ENCODE measurements at regions not wholly inside any gene's neighbourhood (a gene's known extent, or its start where the extent isn't known, plus 50 kb on each side); places are given as distances from the start of the nearest gene placed in this dataset.

DNA sequence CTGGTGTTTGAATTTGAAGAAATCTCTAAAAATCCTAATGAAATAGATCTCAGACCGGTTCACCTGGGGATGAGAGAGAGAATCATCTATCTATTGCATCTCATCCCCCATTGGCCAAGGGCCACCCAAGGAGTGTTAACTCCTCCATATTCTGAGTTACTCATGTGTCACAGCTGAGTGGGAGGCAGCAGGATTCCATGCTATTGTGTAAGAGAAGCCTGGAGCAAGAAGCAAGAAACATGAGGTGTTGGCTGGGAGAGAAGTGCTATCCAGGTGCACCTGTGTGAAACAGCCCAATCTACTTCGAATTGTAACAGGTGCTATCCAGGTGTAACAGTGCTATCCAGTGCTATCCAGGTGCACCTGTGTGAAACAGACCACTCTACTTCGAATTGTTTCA is 150.3 kb upstream of the MAOA start:
- no CpG with 5 or more reads among the region's 3 CpGs for WGBS, 2 donors (ENCODE audit: extremely low coverage in 2 of 2, insufficient read length in 2 of 2, insufficient replicate concordance in 1 of 2)

GRCh38 chrX:43508694-43509093 is 147.4 kb upstream of the MAOA start:
- H2BK5ac ChIP-seq (ENCODE audit: low read length) = no peak overlapping the region
- no peaks in the 10 kb centered on the region for H3K4me1 ChIP-seq (ENCODE audit: control insufficient read depth in 2 of 2, insufficient read depth in 1 of 2, low read depth in 1 of 2, low read length in 2 of 2)
- no peak overlapping the region for H2AFZ ChIP-seq (ENCODE audit: low read length)
- H3K9ac ChIP-seq (ENCODE audit: low read depth, low read length, poor library complexity) = no peak overlapping the region
- no peak overlapping the region for H2BK15ac ChIP-seq (ENCODE audit: low read length)
- H3K9me3 ChIP-seq (replicated peaks in 1 of 2; ENCODE audit: control insufficient read depth in 2 of 2, insufficient read depth in 1 of 2, low read depth in 1 of 2, low read length in 2 of 2) = no peaks in the 10 kb centered on the region
- no peak overlapping the region for H2BK120ac ChIP-seq (ENCODE audit: low read depth, low read length)
- H3K27ac ChIP-seq (replicated peaks; ENCODE audit: low read length) = no peak overlapping the region
- H3K79me1 ChIP-seq (ENCODE audit: low read depth, low read length) = no peaks in the 10 kb centered on the region
- H3K27me3 ChIP-seq (ENCODE audit: control insufficient read depth in 3 of 3, insufficient read depth in 3 of 3, low read depth in 1 of 3, low read length in 3 of 3) = peaks cover 0 to 3% (median 0%) of the 10 kb centered on the region in 3 experiments
- no peaks in the 10 kb centered on the region for H3K36me3 ChIP-seq (replicated peaks in 1 of 2; ENCODE audit: control insufficient read depth in 2 of 2, insufficient read depth in 2 of 2, low read length in 2 of 2)
- no peak overlapping the region for H3K4ac ChIP-seq (ENCODE audit: low read length)
- no peak overlapping the region for H4K91ac ChIP-seq (ENCODE audit: low read depth, low read length, poor library complexity)
- H2BK12ac ChIP-seq (ENCODE audit: low read length) = no peak overlapping the region
- no peak overlapping the region for H3K23ac ChIP-seq (ENCODE audit: low read depth, low read length, poor library complexity)
- no peak overlapping the region for H2AK5ac ChIP-seq (ENCODE audit: low read depth, low read length)
- H3K4me2 ChIP-seq (ENCODE audit: insufficient read depth, low read length, poor library complexity, severe bottlenecking) = no peak overlapping the region
- no peak overlapping the region for H4K8ac ChIP-seq (ENCODE audit: low read depth, low read length)
- H3K14ac ChIP-seq (ENCODE audit: low read length) = no peak overlapping the region
- no peak overlapping the region for H3K18ac ChIP-seq (ENCODE audit: low read length)
- H3K4me3 ChIP-seq (ENCODE audit: low read length in 2 of 2) = no peak overlapping the region
- no peak for DNase-seq (ENCODE audit: low spot score)

More for the DNA sequence above, 150.3 kb upstream of the MAOA start:
- H2BK5ac ChIP-seq (ENCODE audit: low read length) = no peak overlapping the region
- no peak overlapping the region for H3K4me3 ChIP-seq (ENCODE audit: low read length in 2 of 2)
- no peak overlapping the region for H3K27ac ChIP-seq (replicated peaks; ENCODE audit: low read length)
- H2AFZ ChIP-seq (ENCODE audit: low read length) = no peak overlapping the region
- no peak overlapping the region for H3K9ac ChIP-seq (ENCODE audit: low read depth, low read length, poor library complexity)
- no peak overlapping the region for H3K4ac ChIP-seq (ENCODE audit: low read length)
- H3K4me2 ChIP-seq (ENCODE audit: insufficient read depth, low read length, poor library complexity, severe bottlenecking) = no peak overlapping the region
- no peak overlapping the region for H2BK12ac ChIP-seq (ENCODE audit: low read length)
- peaks cover 0 to 3% (median 0%) of the 10 kb centered on the region in 3 experiments for H3K27me3 ChIP-seq (ENCODE audit: control insufficient read depth in 3 of 3, insufficient read depth in 3 of 3, low read depth in 1 of 3, low read length in 3 of 3)
- no peak overlapping the region for H4K91ac ChIP-seq (ENCODE audit: low read depth, low read length, poor library complexity)
- no peak overlapping the region for H3K23ac ChIP-seq (ENCODE audit: low read depth, low read length, poor library complexity)
- no peaks in the 10 kb centered on the region for H3K79me1 ChIP-seq (ENCODE audit: low read depth, low read length)
- H3K18ac ChIP-seq (ENCODE audit: low read length) = no peak overlapping the region
- H3K14ac ChIP-seq (ENCODE audit: low read length) = no peak overlapping the region
- no peak for DNase-seq (ENCODE audit: low spot score)
- H2BK120ac ChIP-seq (ENCODE audit: low read depth, low read length) = no peak overlapping the region
- no peak overlapping the region for H4K8ac ChIP-seq (ENCODE audit: low read depth, low read length)
- no peaks in the 10 kb centered on the region for H3K36me3 ChIP-seq (replicated peaks in 1 of 2; ENCODE audit: control insufficient read depth in 2 of 2, insufficient read depth in 2 of 2, low read length in 2 of 2)
- H2BK15ac ChIP-seq (ENCODE audit: low read length) = no peak overlapping the region
- no peaks in the 10 kb centered on the region for H3K9me3 ChIP-seq (replicated peaks in 1 of 2; ENCODE audit: control insufficient read depth in 2 of 2, insufficient read depth in 1 of 2, low read depth in 1 of 2, low read length in 2 of 2)
- no peak overlapping the region for H2AK5ac ChIP-seq (ENCODE audit: low read depth, low read length)
- no peaks in the 10 kb centered on the region for H3K4me1 ChIP-seq (ENCODE audit: control insufficient read depth in 2 of 2, insufficient read depth in 1 of 2, low read depth in 1 of 2, low read length in 2 of 2)

DNA sequence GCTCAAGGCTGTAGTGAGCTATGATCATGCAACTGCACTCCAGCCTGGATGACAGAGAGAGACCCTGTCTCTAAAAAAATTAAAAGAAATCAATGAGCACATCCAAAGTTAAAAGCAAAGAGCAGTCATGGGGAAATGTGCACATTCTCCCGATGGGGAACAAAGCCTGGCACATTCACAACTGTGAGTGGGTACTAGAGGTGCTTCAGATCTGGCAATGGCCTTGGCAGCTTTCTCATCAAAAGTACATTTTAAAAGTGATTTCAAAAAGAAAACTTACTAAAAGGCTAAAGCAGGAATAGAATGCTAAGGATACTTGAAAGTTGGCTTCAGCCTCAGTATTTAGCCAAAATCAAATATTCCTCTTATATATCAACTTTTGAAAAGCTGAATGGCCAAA is 145.9 kb upstream of the MAOA start:
- H2AK5ac ChIP-seq (ENCODE audit: low read depth, low read length) = no peak overlapping the region
- H2AFZ ChIP-seq (ENCODE audit: low read length) = no peak overlapping the region
- H4K8ac ChIP-seq (ENCODE audit: low read depth, low read length) = no peak overlapping the region
- H3K4ac ChIP-seq (ENCODE audit: low read length) = no peak overlapping the region
- no peak overlapping the region for H3K14ac ChIP-seq (ENCODE audit: low read length)
- no peak for DNase-seq (ENCODE audit: low spot score)
- no peak overlapping the region for H3K18ac ChIP-seq (ENCODE audit: low read length)
- H2BK120ac ChIP-seq (ENCODE audit: low read depth, low read length) = no peak overlapping the region
- no peak overlapping the region for H2BK5ac ChIP-seq (ENCODE audit: low read length)
- H3K4me1 ChIP-seq (ENCODE audit: control insufficient read depth in 2 of 2, insufficient read depth in 1 of 2, low read depth in 1 of 2, low read length in 2 of 2) = no peaks in the 10 kb centered on the region
- no CpG with 5 or more reads among the region's 1 CpG for WGBS, 2 donors (ENCODE audit: extremely low coverage in 2 of 2, insufficient read length in 2 of 2, insufficient replicate concordance in 1 of 2)
- no peak overlapping the region for H3K9ac ChIP-seq (ENCODE audit: low read depth, low read length, poor library complexity)
- H3K23ac ChIP-seq (ENCODE audit: low read depth, low read length, poor library complexity) = no peak overlapping the region
- no peak overlapping the region for H3K4me3 ChIP-seq (ENCODE audit: low read length in 2 of 2)
- H4K91ac ChIP-seq (ENCODE audit: low read depth, low read length, poor library complexity) = no peak overlapping the region
- no peaks in the 10 kb centered on the region for H3K9me3 ChIP-seq (replicated peaks in 1 of 2; ENCODE audit: control insufficient read depth in 2 of 2, insufficient read depth in 1 of 2, low read depth in 1 of 2, low read length in 2 of 2)
- no peaks in the 10 kb centered on the region for H3K36me3 ChIP-seq (replicated peaks in 1 of 2; ENCODE audit: control insufficient read depth in 2 of 2, insufficient read depth in 2 of 2, low read length in 2 of 2)
- H3K79me1 ChIP-seq (ENCODE audit: low read depth, low read length) = no peaks in the 10 kb centered on the region
- H2BK15ac ChIP-seq (ENCODE audit: low read length) = no peak overlapping the region
- H3K27ac ChIP-seq (replicated peaks; ENCODE audit: low read length) = no peak overlapping the region
- no peak overlapping the region for H3K4me2 ChIP-seq (ENCODE audit: insufficient read depth, low read length, poor library complexity, severe bottlenecking)
- H2BK12ac ChIP-seq (ENCODE audit: low read length) = no peak overlapping the region
- H3K27me3 ChIP-seq (ENCODE audit: control insufficient read depth in 3 of 3, insufficient read depth in 3 of 3, low read depth in 1 of 3, low read length in 3 of 3) = peaks cover 0 to 3% (median 0%) of the 10 kb centered on the region in 3 experiments

DNA sequence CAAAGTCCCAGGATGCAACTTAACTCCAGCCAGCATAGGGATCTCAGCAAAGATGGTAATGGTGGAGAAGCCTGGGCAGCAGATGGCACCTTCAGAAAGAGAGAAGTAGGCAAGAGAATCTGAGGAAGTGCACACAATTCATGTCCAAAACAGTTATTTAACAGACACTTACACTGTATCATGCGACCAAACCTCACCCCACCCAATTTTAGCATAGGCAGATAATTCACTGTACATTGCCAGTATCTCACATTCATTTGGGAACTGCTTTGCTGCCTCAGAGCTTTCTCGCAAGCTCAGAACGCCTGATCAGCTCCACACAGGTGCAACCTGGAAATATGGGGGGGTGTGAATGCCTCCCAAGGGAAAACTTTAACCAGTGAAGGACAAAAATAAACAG is 143.0 kb upstream of the MAOA start:
- WGBS, 2 donors (ENCODE audit: extremely low coverage in 2 of 2, insufficient read length in 2 of 2, insufficient replicate concordance in 1 of 2) = no CpG with 5 or more reads among the region's 3 CpGs
- no peak overlapping the region for H2AK5ac ChIP-seq (ENCODE audit: low read depth, low read length)
- H2BK120ac ChIP-seq (ENCODE audit: low read depth, low read length) = no peak overlapping the region
- H3K4ac ChIP-seq (ENCODE audit: low read length) = no peak overlapping the region
- H3K23ac ChIP-seq (ENCODE audit: low read depth, low read length, poor library complexity) = no peak overlapping the region
- H3K18ac ChIP-seq (ENCODE audit: low read length) = no peak overlapping the region
- no peak overlapping the region for H2BK5ac ChIP-seq (ENCODE audit: low read length)
- no peak overlapping the region for H2BK12ac ChIP-seq (ENCODE audit: low read length)
- no peak overlapping the region for H2BK15ac ChIP-seq (ENCODE audit: low read length)
- no peak overlapping the region for H3K27ac ChIP-seq (replicated peaks; ENCODE audit: low read length)
- H3K9me3 ChIP-seq (replicated peaks in 1 of 2; ENCODE audit: control insufficient read depth in 2 of 2, insufficient read depth in 1 of 2, low read depth in 1 of 2, low read length in 2 of 2) = no peaks in the 10 kb centered on the region
- DNase-seq (ENCODE audit: low spot score) = no peak
- no peak overlapping the region for H3K4me2 ChIP-seq (ENCODE audit: insufficient read depth, low read length, poor library complexity, severe bottlenecking)
- H4K8ac ChIP-seq (ENCODE audit: low read depth, low read length) = no peak overlapping the region
- H3K9ac ChIP-seq (ENCODE audit: low read depth, low read length, poor library complexity) = no peak overlapping the region
- H2AFZ ChIP-seq (ENCODE audit: low read length) = no peak overlapping the region
- H3K27me3 ChIP-seq (ENCODE audit: control insufficient read depth in 3 of 3, insufficient read depth in 3 of 3, low read depth in 1 of 3, low read length in 3 of 3) = no peaks in the 10 kb centered on the region
- no peaks in the 10 kb centered on the region for H3K4me1 ChIP-seq (ENCODE audit: control insufficient read depth in 2 of 2, insufficient read depth in 1 of 2, low read depth in 1 of 2, low read length in 2 of 2)
- no peaks in the 10 kb centered on the region for H3K36me3 ChIP-seq (replicated peaks in 1 of 2; ENCODE audit: control insufficient read depth in 2 of 2, insufficient read depth in 2 of 2, low read length in 2 of 2)
- H4K91ac ChIP-seq (ENCODE audit: low read depth, low read length, poor library complexity) = no peak overlapping the region
- H3K79me1 ChIP-seq (ENCODE audit: low read depth, low read length) = no peaks in the 10 kb centered on the region
- no peak overlapping the region for H3K14ac ChIP-seq (ENCODE audit: low read length)
- H3K4me3 ChIP-seq (ENCODE audit: low read length in 2 of 2) = no peak overlapping the region
